GM18505 (cell line): ENCODE measurements at regions not wholly inside any gene's neighbourhood (a gene's known extent, or its start where the extent isn't known, plus 50 kb on each side); places are given as distances from the start of the nearest gene placed in this dataset.

ENCODE experiments used
- ATAC-seq: cut with Tn5 transposase; IDR thresholded peaks from one replicate; pipeline ENCODE4 v1.9.1; 2021; ENCODE audit not compliant: unreplicated experiment
- POLR2A ChIP-seq: IDR thresholded peaks from 4 replicates; pipeline ENCODE4 v1.6.1; 2011; ENCODE audit warnings: borderline replicate concordance; ENCODE audit not compliant: insufficient read depth, insufficient read length; ENCODE audit errors: extremely low read depth

DNA sequence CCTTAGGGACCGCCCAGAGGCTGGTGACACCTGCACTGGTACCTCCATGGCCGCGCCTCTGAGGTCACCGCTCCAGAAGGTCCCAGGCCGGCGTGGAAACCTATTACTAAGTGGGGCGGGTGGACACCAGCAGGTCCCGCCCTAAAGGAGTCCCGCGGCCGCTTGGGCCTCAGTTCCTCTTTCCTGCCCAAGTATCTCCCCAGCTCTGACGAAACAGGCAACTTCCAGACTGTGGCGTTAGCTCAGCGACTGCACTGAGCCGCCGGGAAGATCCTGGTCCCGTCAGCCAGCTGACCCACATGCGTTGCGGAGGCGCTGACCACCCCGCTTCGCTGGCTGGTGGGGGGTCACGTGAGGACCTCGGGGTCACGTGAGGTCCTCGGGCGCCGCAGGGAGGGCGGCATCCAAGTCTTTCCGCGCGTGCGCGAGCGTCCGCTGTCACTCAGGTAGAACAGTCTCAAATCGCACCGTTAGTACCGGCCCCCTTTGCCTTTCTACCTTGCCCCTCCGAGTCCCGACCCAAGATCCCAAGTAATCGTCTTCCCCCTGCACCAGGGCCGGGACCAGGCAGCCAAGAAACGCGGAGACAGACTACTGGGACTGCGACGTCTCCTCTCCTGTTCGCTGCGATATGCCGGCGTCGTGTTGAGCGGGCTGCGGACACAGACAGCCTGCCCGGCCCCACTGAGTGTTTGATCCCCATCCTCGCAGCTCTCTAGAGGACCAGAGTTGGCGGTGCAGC, 53.7 kb upstream of the KDM4C start:
- peak; percentile 93 for TF ChIP-seq POLR2A
- ATAC-seq = peak; percentile 89

DNA sequence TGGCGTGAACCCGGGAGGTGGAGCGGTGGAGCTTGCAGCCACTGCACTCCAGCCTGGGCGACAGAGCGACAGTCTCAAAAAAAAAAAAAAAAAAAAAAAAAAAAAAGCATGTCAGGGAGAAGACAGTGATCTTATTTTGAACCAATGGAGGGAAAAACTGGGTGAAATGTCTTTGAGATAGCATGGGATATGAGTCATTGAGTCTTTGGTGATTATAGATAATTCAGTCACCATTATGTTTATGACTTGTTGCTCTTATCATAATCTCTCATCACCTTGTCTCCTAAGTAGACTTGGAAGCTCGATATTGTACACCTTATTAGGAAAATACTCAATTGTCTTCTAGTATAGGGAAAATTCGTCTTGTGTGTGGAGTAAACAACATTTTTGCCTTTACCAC, 55.1 kb upstream of the KDM4C start:
- no peak for ATAC-seq
- no peak for TF ChIP-seq POLR2A

DNA sequence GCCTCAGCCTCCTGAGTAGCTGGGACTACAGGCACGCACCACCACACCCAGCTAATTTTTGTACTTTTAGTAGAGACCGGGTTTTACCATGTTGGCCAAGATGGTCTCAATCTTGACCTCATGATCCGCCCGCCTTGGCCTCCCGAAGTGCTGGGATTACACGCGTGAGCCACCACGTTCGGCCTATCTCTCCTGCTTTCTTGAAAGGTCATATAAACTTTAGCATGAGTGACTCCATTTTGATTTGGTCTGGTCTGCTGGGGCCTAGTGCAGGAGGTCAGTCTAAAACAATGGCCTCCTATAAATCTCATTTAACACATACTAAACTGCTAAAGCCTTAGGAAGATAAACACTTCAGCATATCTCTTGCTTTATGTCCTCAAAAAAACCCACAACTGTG, 50.6 kb upstream of the GLDC start:
- no peak for TF ChIP-seq POLR2A
- ATAC-seq = no peak

DNA sequence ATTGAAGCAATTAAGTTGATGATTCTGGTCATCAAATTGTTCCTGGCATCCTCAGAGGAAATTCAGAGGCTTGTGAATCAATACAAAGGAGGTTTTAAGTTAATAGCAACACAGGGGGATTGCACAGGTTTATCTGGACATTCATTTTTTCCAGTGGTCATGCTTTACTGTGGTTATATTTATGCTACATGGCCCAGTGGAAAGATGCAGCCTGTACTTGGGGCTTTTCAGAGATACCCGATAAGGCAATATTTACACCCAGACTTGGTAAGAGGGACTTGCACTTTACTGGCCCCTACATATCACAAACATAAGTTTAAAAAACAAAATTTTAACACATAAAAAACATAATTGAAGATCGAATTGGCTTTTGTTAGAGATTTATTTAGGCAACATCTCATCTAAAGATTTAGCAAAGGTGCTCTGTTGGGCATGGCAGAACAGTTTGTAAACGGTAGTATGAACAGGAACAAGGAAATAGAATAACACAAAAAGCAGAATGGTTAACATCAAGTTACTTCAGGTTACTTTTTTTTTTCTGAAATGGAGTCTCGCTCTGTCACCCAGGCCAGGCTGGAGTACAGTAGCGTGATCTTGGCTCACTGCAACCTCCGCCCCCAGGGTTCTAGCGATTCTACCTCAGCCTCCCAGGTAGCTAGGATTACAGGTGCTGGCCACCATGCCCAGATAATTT, 49.7 kb upstream of the GLDC start:
- TF ChIP-seq POLR2A = no peak
- no peak for ATAC-seq
